ENCODE measurements at regions not wholly inside any gene's neighbourhood (a gene's known extent, or its start where the extent isn't known, plus 50 kb on each side); places are given as distances from the start of the nearest gene placed in this dataset.

GRCh38 chr5:143664623-143665022 lies 147.3 kb upstream of the HMHB1 start:
- DNase-seq (ENCODE audit: low read depth in 2 of 2), result peak; percentile 50 to 51

GRCh38 chr5:143663872-143664271 lies 148.1 kb upstream of the HMHB1 start:
- no peak for DNase-seq (ENCODE audit: low read depth in 2 of 2)

- no peak for DNase-seq (ENCODE audit: low read depth in 2 of 2)
These were observed 149.9 kb upstream of the HMHB1 start for GRCh38 chr5:143662020-143662419.

DNA sequence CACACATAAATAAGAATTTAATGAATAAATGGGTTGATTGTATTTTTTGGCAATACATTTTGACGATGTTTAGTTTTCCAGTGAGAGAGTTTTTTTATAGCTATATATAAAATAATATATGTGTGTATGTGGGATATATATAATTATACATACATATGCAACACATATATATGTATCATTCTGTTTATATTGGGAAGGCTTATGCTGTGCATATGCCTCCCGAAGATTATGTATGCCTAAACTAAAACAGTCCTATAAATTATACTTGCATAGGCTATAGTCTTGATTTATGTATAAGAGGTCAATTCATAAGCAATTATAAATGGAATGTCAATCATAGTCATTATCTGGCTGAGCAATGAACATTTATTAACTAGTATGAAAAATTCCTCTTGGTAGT lies 151.3 kb upstream of the HMHB1 start:
- DNase-seq (ENCODE audit: low read depth in 2 of 2), result no peak

DNA sequence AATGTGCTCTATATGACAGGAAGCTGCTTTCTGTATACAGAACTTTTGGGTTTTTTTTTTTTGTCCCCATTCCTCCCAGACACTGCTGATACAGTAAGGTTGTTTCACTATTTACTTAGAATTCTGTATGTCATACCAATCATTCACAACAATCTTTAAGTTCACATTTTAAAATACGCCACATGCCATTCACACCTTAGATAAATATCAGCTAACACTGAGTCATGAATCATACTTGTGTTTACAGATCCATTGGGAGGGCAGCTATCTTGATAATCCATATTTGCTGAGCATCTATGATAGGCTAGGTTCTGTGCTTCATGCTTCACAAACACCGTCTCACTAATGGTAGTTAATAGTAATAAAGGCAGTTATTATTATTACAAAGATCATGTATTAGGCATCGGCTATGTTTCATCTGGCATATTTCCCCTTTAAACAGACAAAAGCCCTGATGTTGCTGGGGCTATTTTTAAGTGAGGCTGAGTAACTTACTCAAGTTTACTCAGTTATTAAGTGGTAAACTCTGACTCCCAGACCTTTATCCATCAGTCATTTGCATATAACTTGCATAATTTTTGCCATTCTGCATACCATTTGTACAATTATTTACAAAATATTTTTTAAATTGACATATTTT lies 152.2 kb upstream of the HMHB1 start:
- DNase-seq (ENCODE audit: low read depth in 2 of 2), result no peak

GRCh38 chr5:143658956-143659355 lies 153.0 kb upstream of the HMHB1 start:
- DNase-seq (ENCODE audit: low read depth in 2 of 2), result no peak

DNA sequence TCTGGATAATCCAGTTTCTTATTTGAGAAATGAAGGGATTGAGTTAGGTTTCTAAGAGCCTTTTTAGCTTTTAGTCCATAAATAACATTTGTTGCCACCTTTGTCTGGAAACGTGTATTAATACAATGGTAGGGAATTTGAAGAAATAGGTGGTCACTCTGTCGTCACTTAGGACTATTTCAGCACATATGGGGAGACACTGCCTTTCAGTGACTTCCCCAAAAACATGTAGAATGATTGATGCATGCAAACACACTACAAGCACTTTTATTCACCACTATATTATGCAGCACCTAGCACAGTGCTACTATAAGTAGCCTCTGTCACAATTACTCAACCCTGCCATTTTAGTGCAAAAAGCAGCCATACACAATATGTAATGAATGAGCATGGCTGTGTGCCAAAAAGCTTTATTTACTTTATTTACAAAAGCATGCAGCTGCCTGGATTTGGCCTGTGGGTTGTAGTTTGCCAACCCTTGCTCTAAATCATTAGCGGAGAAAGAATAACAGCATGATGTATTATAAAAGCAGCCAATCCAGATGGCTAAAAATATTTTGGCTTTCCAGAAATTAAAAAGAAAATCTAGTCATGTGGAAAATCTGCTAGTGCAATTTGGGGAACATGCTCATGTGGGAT lies 154.2 kb upstream of the HMHB1 start:
- DNase-seq (ENCODE audit: low read depth in 2 of 2), result peak in 1 of 2 experiments; percentile 44

DNA sequence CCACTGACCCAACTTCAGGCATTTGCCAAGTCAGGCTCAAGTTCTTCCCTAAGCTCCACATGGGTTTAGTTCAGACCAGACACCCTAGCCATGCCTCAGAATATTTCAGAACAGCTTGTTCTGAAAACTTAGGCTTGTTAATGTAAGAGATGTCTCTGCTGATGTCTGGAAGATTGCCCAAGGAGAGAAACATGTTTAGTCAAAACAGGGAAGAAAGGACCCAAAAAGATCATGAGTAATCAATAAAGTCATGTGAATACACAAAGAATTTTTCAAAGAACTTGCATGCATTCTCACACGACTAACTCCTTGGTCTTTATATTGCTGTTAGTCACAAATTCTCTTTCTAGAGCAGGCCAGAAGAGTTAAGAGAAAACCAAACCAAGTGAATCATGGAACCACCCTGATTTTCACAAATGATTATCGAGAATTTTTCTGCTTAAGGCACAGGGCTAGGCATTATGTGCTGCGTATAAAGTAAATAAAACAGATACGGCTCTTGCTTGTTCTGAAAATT lies 158.1 kb upstream of the HMHB1 start:
- DNase-seq (ENCODE audit: low read depth in 2 of 2), result no peak

GRCh38 chr5:143653256-143653655 lies 158.7 kb upstream of the HMHB1 start:
- DNase-seq (ENCODE audit: low read depth in 2 of 2), result no peak

- no peak for DNase-seq (ENCODE audit: low read depth in 2 of 2)
These were observed 159.8 kb upstream of the HMHB1 start for GRCh38 chr5:143652108-143652700.

- DNase-seq (ENCODE audit: low read depth in 2 of 2), result no peak
These were observed 161.9 kb upstream of the HMHB1 start for GRCh38 chr5:143649937-143650621.

DNA sequence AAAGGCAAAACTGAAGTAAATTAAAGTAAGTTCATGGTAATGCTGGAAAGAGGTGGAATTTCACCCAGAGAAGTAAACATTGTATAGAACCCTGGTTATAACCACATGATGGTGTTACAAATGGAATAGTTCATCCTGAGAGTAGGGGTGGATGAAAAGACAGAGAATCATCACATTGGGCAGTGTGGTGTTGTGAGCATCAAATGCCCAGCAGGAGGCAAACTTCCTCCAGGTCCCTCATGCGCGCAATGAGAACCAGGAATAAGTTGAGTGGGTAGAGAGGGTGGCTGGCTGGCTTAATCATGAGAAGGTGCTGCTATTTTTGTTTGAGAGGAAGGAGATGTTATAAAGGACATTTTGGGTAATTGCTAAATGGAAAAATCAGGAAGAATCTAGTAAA lies 163.3 kb upstream of the HMHB1 start:
- no peak for DNase-seq (ENCODE audit: low read depth in 2 of 2)

DNA sequence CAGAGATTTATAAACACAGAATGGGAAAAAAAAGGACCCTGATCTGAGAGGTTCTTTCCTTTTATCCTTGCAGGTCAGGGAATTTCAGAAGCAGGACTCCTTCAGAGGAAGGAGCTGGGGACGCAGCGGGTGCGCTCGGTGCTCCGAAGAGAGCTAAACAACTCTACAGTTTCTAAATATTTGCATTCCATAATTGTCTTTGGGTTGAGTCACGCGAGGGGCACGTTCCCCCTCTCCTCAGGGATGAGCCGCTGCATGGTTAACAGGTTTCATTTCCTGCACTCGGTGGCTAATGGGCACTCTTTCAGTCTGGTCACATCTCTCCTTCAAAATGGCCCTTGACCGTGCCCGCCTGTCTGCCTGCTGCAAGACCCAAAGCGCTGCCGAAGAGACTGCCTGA lies 165.0 kb upstream of the HMHB1 start:
- no peak for DNase-seq (ENCODE audit: low read depth in 2 of 2)

GRCh38 chr5:143645356-143645755 lies 166.6 kb upstream of the HMHB1 start:
- DNase-seq (ENCODE audit: low read depth in 2 of 2), result no peak

GRCh38 chr5:143644727-143645126 lies 167.2 kb upstream of the HMHB1 start:
- DNase-seq (ENCODE audit: low read depth in 2 of 2), result peak; percentile 57 to 70

GRCh38 chr5:143642791-143643190 lies 169.2 kb upstream of the HMHB1 start:
- DNase-seq (ENCODE audit: low read depth in 2 of 2), result no peak

GRCh38 chr5:143641549-143642355 lies 170.2 kb upstream of the HMHB1 start:
- peak; percentile 78 to 79 for DNase-seq (ENCODE audit: low read depth in 2 of 2)

- no peak for DNase-seq (ENCODE audit: low read depth in 2 of 2)
These were observed 173.3 kb upstream of the HMHB1 start for GRCh38 chr5:143638654-143639053.

GRCh38 chr5:143636931-143637528 lies 174.9 kb upstream of the HMHB1 start:
- peak; percentile 59 to 60 for DNase-seq (ENCODE audit: low read depth in 2 of 2)

DNA sequence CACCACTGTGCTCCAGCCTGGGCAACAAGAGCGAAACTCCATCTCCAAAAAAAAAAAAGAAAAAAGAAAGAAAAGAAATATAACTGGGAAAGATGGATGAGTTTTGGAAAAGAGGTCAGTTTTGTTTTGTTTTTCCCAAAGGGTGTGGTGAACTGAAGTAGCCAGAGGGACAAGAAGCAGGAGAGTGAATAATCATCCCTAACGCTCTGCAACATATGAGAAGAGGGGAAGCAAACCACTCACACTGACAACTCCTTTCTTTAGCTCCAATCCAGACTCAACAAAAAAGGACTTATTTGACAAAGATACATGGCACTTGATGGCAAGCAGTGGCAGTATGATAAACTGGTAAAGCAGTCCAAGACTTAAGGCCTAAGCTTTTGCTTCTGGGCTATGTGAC lies 176.1 kb upstream of the HMHB1 start:
- DNase-seq (ENCODE audit: low read depth in 2 of 2), result no peak

DNA sequence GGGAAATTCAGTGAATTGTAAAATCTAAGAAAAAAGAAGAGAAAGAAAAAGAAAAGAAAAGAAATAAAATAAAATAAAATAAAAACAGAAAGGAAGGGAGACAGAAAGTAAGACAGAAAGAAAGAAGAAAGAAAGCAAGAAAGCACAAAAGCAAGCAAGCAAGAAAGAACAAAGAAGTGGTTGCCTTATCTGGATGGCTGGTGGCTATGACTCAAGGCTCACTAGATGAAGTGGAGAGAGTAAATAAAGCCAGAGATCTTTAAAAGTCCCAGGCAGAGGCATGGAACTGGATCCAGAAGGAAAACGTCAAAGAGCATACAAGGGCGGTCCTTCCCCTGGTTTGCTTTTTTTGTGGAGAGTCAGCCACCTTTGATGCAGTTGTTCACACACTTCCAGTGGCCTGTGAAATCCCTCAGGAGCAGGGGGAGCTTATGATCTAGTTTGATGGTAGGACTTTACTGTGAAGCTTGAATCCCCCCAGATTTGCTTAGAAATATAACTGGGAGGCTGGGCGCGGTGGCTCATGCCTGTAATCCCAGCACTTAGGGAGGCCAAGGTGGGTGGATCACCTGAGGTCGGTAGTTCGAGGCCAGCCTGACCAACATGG lies 176.7 kb upstream of the HMHB1 start:
- no peak for DNase-seq (ENCODE audit: low read depth in 2 of 2)

Measured in fibroblast of skin of left quadriceps (primary cell).